ENCODE measurements at regions not wholly inside any gene's neighbourhood (a gene's known extent, or its start where the extent isn't known, plus 50 kb on each side); places are given as distances from the start of the nearest gene placed in this dataset.

DNA sequence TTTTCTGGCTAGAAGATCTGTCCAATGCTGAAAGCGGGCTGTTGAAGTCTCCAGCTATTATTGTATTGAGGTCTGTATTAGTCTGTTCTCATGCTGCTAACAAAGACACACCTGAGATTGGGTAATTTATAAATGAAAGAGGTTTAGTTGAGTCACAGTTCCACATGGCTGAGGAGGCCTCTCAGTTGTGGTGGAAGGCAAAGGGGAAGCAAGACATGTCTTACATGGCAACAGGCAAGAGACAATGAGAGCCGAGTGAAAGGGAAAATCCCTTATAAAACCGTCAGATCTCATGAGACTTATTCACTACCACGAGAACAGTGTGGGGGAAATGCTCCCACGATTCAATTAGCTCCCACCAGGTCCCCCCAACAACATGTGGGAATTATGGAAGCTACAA lies 980.4 kb downstream of the SLITRK5 start:
- no peaks in the 10 kb centered on the region for H3K27me3 ChIP-seq (ENCODE audit: insufficient read depth, poor library complexity, severe bottlenecking)
- DNase-seq (ENCODE audit: low read depth in 1 of 2, low spot score in 1 of 2), result no peak
- no peak for TF ChIP-seq POLR2AphosphoS5 (IDR thresholded peaks at IDR 0.05; ENCODE audit: low read depth)
- TF ChIP-seq CTCF (IDR thresholded peaks at IDR 0.05; ENCODE audit: insufficient read depth, low read length), result no peak
- TF ChIP-seq, protein P1, sequence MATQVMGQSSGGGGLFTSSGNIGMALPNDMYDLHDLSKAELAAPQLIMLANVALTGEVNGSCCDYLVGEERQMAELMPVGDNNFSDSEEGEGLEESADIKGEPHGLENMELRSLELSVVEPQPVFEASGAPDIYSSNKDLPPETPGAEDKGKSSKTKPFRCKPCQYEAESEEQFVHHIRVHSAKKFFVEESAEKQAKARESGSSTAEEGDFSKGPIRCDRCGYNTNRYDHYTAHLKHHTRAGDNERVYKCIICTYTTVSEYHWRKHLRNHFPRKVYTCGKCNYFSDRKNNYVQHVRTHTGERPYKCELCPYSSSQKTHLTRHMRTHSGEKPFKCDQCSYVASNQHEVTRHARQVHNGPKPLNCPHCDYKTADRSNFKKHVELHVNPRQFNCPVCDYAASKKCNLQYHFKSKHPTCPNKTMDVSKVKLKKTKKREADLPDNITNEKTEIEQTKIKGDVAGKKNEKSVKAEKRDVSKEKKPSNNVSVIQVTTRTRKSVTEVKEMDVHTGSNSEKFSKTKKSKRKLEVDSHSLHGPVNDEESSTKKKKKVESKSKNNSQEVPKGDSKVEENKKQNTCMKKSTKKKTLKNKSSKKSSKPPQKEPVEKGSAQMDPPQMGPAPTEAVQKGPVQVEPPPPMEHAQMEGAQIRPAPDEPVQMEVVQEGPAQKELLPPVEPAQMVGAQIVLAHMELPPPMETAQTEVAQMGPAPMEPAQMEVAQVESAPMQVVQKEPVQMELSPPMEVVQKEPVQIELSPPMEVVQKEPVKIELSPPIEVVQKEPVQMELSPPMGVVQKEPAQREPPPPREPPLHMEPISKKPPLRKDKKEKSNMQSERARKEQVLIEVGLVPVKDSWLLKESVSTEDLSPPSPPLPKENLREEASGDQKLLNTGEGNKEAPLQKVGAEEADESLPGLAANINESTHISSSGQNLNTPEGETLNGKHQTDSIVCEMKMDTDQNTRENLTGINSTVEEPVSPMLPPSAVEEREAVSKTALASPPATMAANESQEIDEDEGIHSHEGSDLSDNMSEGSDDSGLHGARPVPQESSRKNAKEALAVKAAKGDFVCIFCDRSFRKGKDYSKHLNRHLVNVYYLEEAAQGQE (IDR thresholded peaks at IDR 0.05; ENCODE audit: insufficient replicate concordance, low read depth), result no peak
- no peak for TF ChIP-seq GABPA (IDR thresholded peaks at IDR 0.05; ENCODE audit: low read depth)
- no peak for TF ChIP-seq SPI1 (IDR thresholded peaks at IDR 0.05; ENCODE audit: borderline replicate concordance, low read depth)
- H3K4me3 ChIP-seq (replicated peaks; ENCODE audit: insufficient read depth, low read length), result no peak overlapping the region
- no peak overlapping the region for H3K27ac ChIP-seq (replicated peaks)

DNA sequence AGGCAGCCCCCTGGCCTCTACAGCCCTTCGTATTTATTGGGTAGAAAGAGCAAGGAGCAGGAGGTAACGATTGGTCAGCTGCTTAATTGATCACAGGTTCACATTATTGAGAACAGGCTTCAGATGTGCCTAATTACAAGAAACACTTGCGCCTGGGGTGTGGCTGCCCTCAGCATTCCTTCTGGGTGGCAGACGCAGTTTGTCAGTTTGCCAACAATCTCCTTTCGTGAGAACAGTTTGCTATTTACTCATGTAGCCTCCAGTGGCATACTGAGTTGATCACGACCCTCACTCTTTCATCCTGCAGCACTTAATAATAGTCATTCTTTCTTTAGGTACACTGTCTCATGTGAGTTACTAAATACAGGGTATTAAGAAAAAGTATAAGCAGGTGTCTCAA lies 985.6 kb downstream of the SLITRK5 start:
- no peak overlapping the region for H3K27ac ChIP-seq (replicated peaks)
- DNase-seq (ENCODE audit: low read depth in 1 of 2, low spot score in 1 of 2), result no peak
- TF ChIP-seq CTCF (IDR thresholded peaks at IDR 0.05; ENCODE audit: insufficient read depth, low read length) (no peak), SPI1 (IDR thresholded peaks at IDR 0.05; ENCODE audit: borderline replicate concordance, low read depth) (no peak), POLR2AphosphoS5 (IDR thresholded peaks at IDR 0.05; ENCODE audit: low read depth) (no peak), GABPA (IDR thresholded peaks at IDR 0.05; ENCODE audit: low read depth) (no peak)
- TF ChIP-seq, protein P1 (IDR thresholded peaks at IDR 0.05; ENCODE audit: insufficient replicate concordance, low read depth), result no peak
- no peaks in the 10 kb centered on the region for H3K27me3 ChIP-seq (ENCODE audit: insufficient read depth, poor library complexity, severe bottlenecking)
- H3K4me3 ChIP-seq (replicated peaks; ENCODE audit: insufficient read depth, low read length), result no peak overlapping the region

- TF ChIP-seq POLR2AphosphoS5 (IDR thresholded peaks at IDR 0.05; ENCODE audit: low read depth), result no peak
- no peak for TF ChIP-seq CTCF (IDR thresholded peaks at IDR 0.05; ENCODE audit: insufficient read depth, low read length)
- no peak for TF ChIP-seq GABPA (IDR thresholded peaks at IDR 0.05; ENCODE audit: low read depth)
- TF ChIP-seq, protein P1 (IDR thresholded peaks at IDR 0.05; ENCODE audit: insufficient replicate concordance, low read depth), result no peak
- no peak for TF ChIP-seq SPI1 (IDR thresholded peaks at IDR 0.05; ENCODE audit: borderline replicate concordance, low read depth)
- no peak overlapping the region for H3K27ac ChIP-seq (replicated peaks)
- no peaks in the 10 kb centered on the region for H3K27me3 ChIP-seq (ENCODE audit: insufficient read depth, poor library complexity, severe bottlenecking)
- H3K4me3 ChIP-seq (replicated peaks; ENCODE audit: insufficient read depth, low read length), result no peak overlapping the region
- no peak for DNase-seq (ENCODE audit: low read depth in 1 of 2, low spot score in 1 of 2)
Measured at GRCh38 chr13:88670509-88670908, 999.3 kb downstream of the SLITRK5 start.
